HepG2 (cell line): ENCODE measurements at regions not wholly inside any gene's neighbourhood (a gene's known extent, or its start where the extent isn't known, plus 50 kb on each side); places are given as distances from the start of the nearest gene placed in this dataset.

Source experiments
- ATAC-seq: fragments of 200-7000 bp; cut with Tn5 transposase; 3 replicates; pipeline ENCODE4 v1.9.1; 2020; ENCODE audit warnings: mild to moderate bottlenecking, moderate library complexity
- BruUV-seq: library from RNA; stranded (reverse); fragments of 400-500 nt; replicated peaks from 2 replicates; lab custom pipeline; 2021; lab: Mats Ljungman, UMichigan
- CTCF ChIA-PET: fragments of 300-600 bp; formaldehyde crosslinking; extraction: SDS; loops from one replicate; lab custom pipeline; 2021; ENCODE audit warnings: low total read pairs, inconsistent platforms, low intra/inter-chr PET ratio; lab: Yijun Ruan, JAX
- POLR2A ChIA-PET: fragments of 350-600 bp; sonication (Branson Sonifier 250); formaldehyde crosslinking; loops from one replicate; lab custom pipeline; 2020; ENCODE audit warnings: antibody characterized with exemption, inconsistent platforms; lab: Yijun Ruan, JAX
- DNase-seq: peaks from one replicate; pipeline ENCODE4 v3.0.0-alpha.2; 2015; ENCODE audit warnings: low spot score
- FAIRE-seq: peaks from 3 replicates; lab custom pipeline; 2011; peaks lifted over from hg19 to GRCh38; lab: Jason Lieb, UNC
- H2AFZ ChIP-seq: one replicate; pipeline ENCODE4 v1.6.1; 2011; ENCODE audit warnings: low read length, inconsistent platforms
- H3K27ac ChIP-seq: fragments of 300-600 bp; 3 replicates; pipeline ENCODE4 v1.8.0; 2011; ENCODE audit warnings: mixed run types, mild to moderate bottlenecking, mixed read lengths, low read length, inconsistent platforms; ENCODE audit not compliant: insufficient read depth; ENCODE audit errors: extremely low read length
- H3K27me3 ChIP-seq, 2 experiments: fragments of 200-600 bp in 1 of 2; 2 replicates in 1 of 2; 3 replicates in 1 of 2; pipeline versions ENCODE4 v1.6.0 to v1.8.0; 2011; ENCODE audit warnings: low read length in 2 of 2, mild to moderate bottlenecking in 2 of 2, moderate library complexity in 2 of 2, inconsistent platforms in 1 of 2; ENCODE audit not compliant: insufficient read depth in 2 of 2, control insufficient read depth in 1 of 2
- H3K36me3 ChIP-seq, 2 experiments: fragments of 200-600 bp in 1 of 2; replicated peaks in 1 of 2; 2 replicates in 1 of 2; 3 replicates in 1 of 2; pipeline versions ENCODE4 v1.5.1 to v1.8.0; 2011; ENCODE audit warnings: low read length in 2 of 2, inconsistent platforms in 1 of 2; ENCODE audit not compliant: insufficient read depth in 2 of 2, control insufficient read depth in 1 of 2
- H3K4me1 ChIP-seq: 2 replicates; pipeline ENCODE4 v1.5.1; 2012; ENCODE audit warnings: low read length, inconsistent platforms; ENCODE audit not compliant: insufficient read depth
- H3K4me2 ChIP-seq: 2 replicates; pipeline ENCODE4 v1.6.0; 2011; ENCODE audit warnings: low read depth, low read length, inconsistent platforms
- H3K4me3 ChIP-seq, 3 experiments: fragments of 200-600 bp in 1 of 3; sonication (generic), shearing (Covaris generic) in 1 of 3; replicated peaks in 1 of 3; 2 replicates each; pipeline ENCODE4 v1.5.1; 2011 to 2016; ENCODE audit warnings: low read length in 3 of 3, inconsistent platforms in 2 of 3, low read depth in 2 of 3, mild to moderate bottlenecking in 2 of 3, control low read depth in 1 of 3, mixed read lengths in 1 of 3; ENCODE audit not compliant: insufficient read depth in 1 of 3
- H3K79me2 ChIP-seq: one replicate; pipeline ENCODE4 v1.6.1; 2011; ENCODE audit warnings: low read length, inconsistent platforms; ENCODE audit not compliant: insufficient read depth
- H3K9ac ChIP-seq: 2 replicates; pipeline ENCODE4 v1.6.0; 2011; ENCODE audit warnings: mild to moderate bottlenecking, low read depth, low read length, inconsistent platforms; ENCODE audit not compliant: insufficient read depth
- H3K9me3 ChIP-seq: 2 replicates; pipeline ENCODE4 v1.5.1; 2012; ENCODE audit warnings: mild to moderate bottlenecking, low read length
- H4K20me1 ChIP-seq: 2 replicates; pipeline ENCODE4 v1.6.0; 2011; ENCODE audit warnings: inconsistent platforms, mild to moderate bottlenecking, low read length, moderate library complexity; ENCODE audit not compliant: insufficient read depth
- HNRNPUL1 ChIP-seq: fragments of 200-400 bp; formaldehyde crosslinking; IDR thresholded peaks from 2 replicates; pipeline ENCODE4 v1.6.1; 2017; ENCODE audit warnings: low read depth, mild to moderate bottlenecking, low read length, moderate library complexity
- MEF2D ChIP-seq: sonication (generic); formaldehyde crosslinking; IDR thresholded peaks from 2 replicates; pipeline ENCODE4 v1.5.1; 2020; ENCODE audit warnings: mild to moderate bottlenecking, missing genetic modification reagents
- NONO ChIP-seq, 2 experiments: fragments of 450-650 bp in 1 of 2; sonication (generic) in 1 of 2; formaldehyde crosslinking in 1 of 2; IDR thresholded peaks in 1 of 2; conservative IDR thresholded peaks in 1 of 2; 2 replicates each; pipeline versions ENCODE4 v1.6.1 to v1.8.0; 2017 to 2022; ENCODE audit warnings: mild to moderate bottlenecking in 1 of 2, missing genetic modification reagents in 1 of 2, moderate library complexity in 1 of 2
- REPIN1 ChIP-seq: sonication (generic); formaldehyde crosslinking; IDR thresholded peaks from 2 replicates; pipeline ENCODE4 v1.8.0; 2022; ENCODE audit warnings: missing genetic modification reagents, low read depth, mild to moderate bottlenecking, borderline replicate concordance
- TRAFD1 ChIP-seq: sonication (generic); formaldehyde crosslinking; IDR thresholded peaks from 2 replicates; pipeline ENCODE4 v1.5.1; 2020; ENCODE audit warnings: missing genetic modification reagents, mild to moderate bottlenecking, borderline replicate concordance
- YY1 ChIP-seq: IDR thresholded peaks from 2 replicates; pipeline ENCODE4 v1.6.1; 2011; ENCODE audit warnings: low read length, low read depth, moderate library complexity, mild to moderate bottlenecking; ENCODE audit not compliant: insufficient read depth, insufficient replicate concordance
- ZBTB3 ChIP-seq: sonication (generic); formaldehyde crosslinking; IDR thresholded peaks from 2 replicates; pipeline ENCODE4 v1.4.0; 2020; ENCODE audit warnings: low read depth, mild to moderate bottlenecking, moderate library complexity, missing genetic modification reagents, borderline replicate concordance
- ZNF382 ChIP-seq: sonication (generic); formaldehyde crosslinking; IDR thresholded peaks from 2 replicates; pipeline ENCODE4 v1.5.0; 2020; ENCODE audit warnings: missing genetic modification reagents, mild to moderate bottlenecking, borderline replicate concordance
- WGBS: methylation state at CpG from one replicate; pipeline ENCODE4 v1.1.6; 2017; ENCODE audit warnings: low lambda C conversion rate; 5-methylcytosine and 5-hydroxymethylcytosine counted together
- in situ Hi-C: cut with HindIII; loops from 2 replicates; pipeline ENCODE4 v1.10.0; 2017; ENCODE audit warnings: low pct_unique_long_range_greater_than_20kb; ENCODE audit not compliant: extremely low pct_ligation_motif_present
- intact Hi-C: fragments of 100-400 bp; cut with micrococcal nuclease; formaldehyde crosslinking; loops from one replicate; pipeline ENCODE4 v1.10.0; 2022; ENCODE audit not compliant: unreplicated experiment

- no peak for DNase-seq
- intact Hi-C loops (no loop called here), in situ Hi-C loops (no loop called here)
- peaks cover 99% of the 10 kb centered on the region for H3K9me3 ChIP-seq
- no peaks in the 10 kb centered on the region for H3K27me3 ChIP-seq
- no peak for TF ChIP-seq HNRNPUL1
- TF ChIP-seq YY1, result no peak
- TF ChIP-seq ZBTB3 (CRISPR knock-in tag), result no peak
- no peak for TF ChIP-seq TRAFD1 (CRISPR knock-in tag)
- no peak for TF ChIP-seq REPIN1 (CRISPR knock-in tag)
- TF ChIP-seq ZNF382, result no peak
- no peak for TF ChIP-seq MEF2D (CRISPR knock-in tag)
- no peak for TF ChIP-seq NONO (IDR thresholded peaks at IDR 0.05)
- TF ChIP-seq NONO (CRISPR knock-in tag; conservative IDR thresholded peaks at IDR 0.05), result no peak
- no peaks in the 10 kb centered on the region for H3K4me1 ChIP-seq
- FAIRE-seq, result no peak
- H3K9ac ChIP-seq, result no peak overlapping the region
- H3K4me2 ChIP-seq, result no peak overlapping the region
- H2AFZ ChIP-seq, result no peak overlapping the region
- no peaks in the 10 kb centered on the region for H4K20me1 ChIP-seq
- no peaks in the 10 kb centered on the region for H3K79me2 ChIP-seq
- ATAC-seq, result no peak
- H3K27ac ChIP-seq, result no peak overlapping the region
- 40% methylated on average over 6 of the region's 6 CpGs for WGBS
- no TSS peak for BruUV-seq
- POLR2A ChIA-PET, result no interaction called here
- no peaks in the 10 kb centered on the region for H3K36me3 ChIP-seq
- CTCF ChIA-PET, result no interaction called here
- H3K4me3 ChIP-seq, result no peak overlapping the region
Measured at GRCh38 chr15:25182098-25182478, 227.3 kb downstream of the SNRPN start.
